ENCODE measurements at regions not wholly inside any gene's neighbourhood (a gene's known extent, or its start where the extent isn't known, plus 50 kb on each side); places are given as distances from the start of the nearest gene placed in this dataset.

- Histone ChIP-seq H3K4me3 (ENCODE audit: low read length) (no peak overlapping the region), H3K27me3 (ENCODE audit: low read depth, low read length) (no peaks in the 10 kb centered on the region), H3K36me3 (replicated peaks; ENCODE audit: low read depth, low read length) (no peaks in the 10 kb centered on the region), H2AFZ (ENCODE audit: low read depth, low read length) (no peak overlapping the region), H4K20me1 (ENCODE audit: insufficient read depth, low read length) (no peaks in the 10 kb centered on the region), H3K79me2 (ENCODE audit: low read length) (no peaks in the 10 kb centered on the region), H3K9ac (ENCODE audit: low read length) (no peak overlapping the region), H3K4me2 (ENCODE audit: low read length) (no peak overlapping the region), H3K4me1 (ENCODE audit: low read length) (no peaks in the 10 kb centered on the region), H3K27ac (ENCODE audit: low read length) (no peak overlapping the region), H3K9me3 (ENCODE audit: insufficient read depth, low read length) (no peaks in the 10 kb centered on the region)
- TF ChIP-seq CTCF (IDR thresholded peaks at IDR 0.05; ENCODE audit: low read depth, low read length) (no peak), EZH2phosphoT487 (IDR thresholded peaks at IDR 0.05; ENCODE audit: low read depth) (no peak)
Measured at GRCh38 chr13:65054277-65054676, 2175.9 kb downstream of the PCDH9 start.

- Histone ChIP-seq H2AFZ (ENCODE audit: low read depth, low read length) (no peak overlapping the region), H3K4me3 (ENCODE audit: low read length) (no peak overlapping the region), H3K4me2 (ENCODE audit: low read length) (no peak overlapping the region), H3K36me3 (replicated peaks; ENCODE audit: low read depth, low read length) (no peaks in the 10 kb centered on the region), H3K9me3 (ENCODE audit: insufficient read depth, low read length) (no peaks in the 10 kb centered on the region), H3K9ac (ENCODE audit: low read length) (no peak overlapping the region), H3K79me2 (ENCODE audit: low read length) (no peaks in the 10 kb centered on the region), H4K20me1 (ENCODE audit: insufficient read depth, low read length) (no peaks in the 10 kb centered on the region), H3K27ac (ENCODE audit: low read length) (no peak overlapping the region), H3K4me1 (ENCODE audit: low read length) (no peaks in the 10 kb centered on the region), H3K27me3 (ENCODE audit: low read depth, low read length) (no peaks in the 10 kb centered on the region)
- TF ChIP-seq CTCF (IDR thresholded peaks at IDR 0.05; ENCODE audit: low read depth, low read length) (no peak), EZH2phosphoT487 (IDR thresholded peaks at IDR 0.05; ENCODE audit: low read depth) (no peak)
Measured at GRCh38 chr13:65036999-65037398, 2193.1 kb downstream of the PCDH9 start.

GRCh38 chr13:65035302-65035701 lies 2194.8 kb downstream of the PCDH9 start:
- no peak for TF ChIP-seq CTCF (IDR thresholded peaks at IDR 0.05; ENCODE audit: low read depth, low read length)
- no peak for TF ChIP-seq EZH2phosphoT487 (IDR thresholded peaks at IDR 0.05; ENCODE audit: low read depth)
- Histone ChIP-seq H4K20me1 (ENCODE audit: insufficient read depth, low read length) (no peaks in the 10 kb centered on the region), H3K4me3 (ENCODE audit: low read length) (no peak overlapping the region), H3K9me3 (ENCODE audit: insufficient read depth, low read length) (peaks cover 1% of the 10 kb centered on the region; the same call in 1 of the 2 replicates), H3K9ac (ENCODE audit: low read length) (no peak overlapping the region), H2AFZ (ENCODE audit: low read depth, low read length) (no peak overlapping the region), H3K79me2 (ENCODE audit: low read length) (no peaks in the 10 kb centered on the region), H3K4me2 (ENCODE audit: low read length) (no peak overlapping the region), H3K27me3 (ENCODE audit: low read depth, low read length) (no peaks in the 10 kb centered on the region), H3K4me1 (ENCODE audit: low read length) (no peaks in the 10 kb centered on the region), H3K36me3 (replicated peaks; ENCODE audit: low read depth, low read length) (no peaks in the 10 kb centered on the region), H3K27ac (ENCODE audit: low read length) (no peak overlapping the region)

- Histone ChIP-seq H3K4me1 (ENCODE audit: low read length) (peaks cover 2% of the 10 kb centered on the region; the same call in 1 of the 2 replicates), H3K36me3 (replicated peaks; ENCODE audit: low read depth, low read length) (no peaks in the 10 kb centered on the region), H3K27ac (ENCODE audit: low read length) (no peak overlapping the region), H3K9ac (ENCODE audit: low read length) (no peak overlapping the region), H3K4me3 (ENCODE audit: low read length) (no peak overlapping the region), H3K79me2 (ENCODE audit: low read length) (no peaks in the 10 kb centered on the region), H4K20me1 (ENCODE audit: insufficient read depth, low read length) (no peaks in the 10 kb centered on the region), H3K4me2 (ENCODE audit: low read length) (no peak overlapping the region), H3K27me3 (ENCODE audit: low read depth, low read length) (no peaks in the 10 kb centered on the region), H3K9me3 (ENCODE audit: insufficient read depth, low read length) (peaks cover 8% of the 10 kb centered on the region; the same call in 1 of the 2 replicates), H2AFZ (ENCODE audit: low read depth, low read length) (no peak overlapping the region)
- TF ChIP-seq CTCF (IDR thresholded peaks at IDR 0.05; ENCODE audit: low read depth, low read length) = no peak
- TF ChIP-seq EZH2phosphoT487 (IDR thresholded peaks at IDR 0.05; ENCODE audit: low read depth) = no peak
Measured at GRCh38 chr13:65034266-65034665, 2195.9 kb downstream of the PCDH9 start.
